Epithelial cell of esophagus (primary cell): ENCODE measurements at regions not wholly inside any gene's neighbourhood (a gene's known extent, or its start where the extent isn't known, plus 50 kb on each side); places are given as distances from the start of the nearest gene placed in this dataset.
"Not testable (repeated sequence)": the region's sequence is repeated elsewhere in the genome, so short reads cannot be mapped to it uniquely, and the experiment has no call there.

ENCODE experiments used
- DNase-seq: peaks from one replicate; pipeline ENCODE4 v3.0.0; 2010; ENCODE audit warnings: low read depth
- H3K4me3 ChIP-seq: 2 replicates; pipeline ENCODE4 v1.5.1; 2011; ENCODE audit warnings: mild to moderate bottlenecking, low read length, control low read depth
- TF ChIP-seq, protein P1 (sequence below): IDR thresholded peaks from 2 replicates; pipeline ENCODE4 v1.5.1; 2011; ENCODE audit warnings: low read depth, mild to moderate bottlenecking, low read length, control low read depth, inconsistent platforms; ENCODE audit not compliant: insufficient read depth; ENCODE audit errors: missing control alignments

DNA sequence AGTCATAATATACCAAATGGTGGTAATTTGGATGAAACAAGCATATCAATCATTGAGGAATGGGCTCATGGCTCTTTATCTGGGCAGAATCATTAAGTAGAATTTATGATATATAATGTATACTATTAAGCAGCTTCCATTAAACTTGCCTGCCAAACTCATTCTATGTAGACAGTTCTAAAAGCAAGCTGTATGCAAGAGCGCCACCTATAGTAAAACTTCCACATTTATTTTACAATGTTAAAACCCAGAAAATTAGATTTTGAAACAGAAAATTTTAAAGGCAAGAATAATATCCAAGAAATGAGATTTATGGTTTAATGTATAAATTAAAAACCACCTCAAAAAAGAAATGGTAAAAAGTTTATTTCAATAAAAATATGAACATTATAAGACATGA is 161.5 kb downstream of the MZT1 start:
- TF ChIP-seq, protein P1, sequence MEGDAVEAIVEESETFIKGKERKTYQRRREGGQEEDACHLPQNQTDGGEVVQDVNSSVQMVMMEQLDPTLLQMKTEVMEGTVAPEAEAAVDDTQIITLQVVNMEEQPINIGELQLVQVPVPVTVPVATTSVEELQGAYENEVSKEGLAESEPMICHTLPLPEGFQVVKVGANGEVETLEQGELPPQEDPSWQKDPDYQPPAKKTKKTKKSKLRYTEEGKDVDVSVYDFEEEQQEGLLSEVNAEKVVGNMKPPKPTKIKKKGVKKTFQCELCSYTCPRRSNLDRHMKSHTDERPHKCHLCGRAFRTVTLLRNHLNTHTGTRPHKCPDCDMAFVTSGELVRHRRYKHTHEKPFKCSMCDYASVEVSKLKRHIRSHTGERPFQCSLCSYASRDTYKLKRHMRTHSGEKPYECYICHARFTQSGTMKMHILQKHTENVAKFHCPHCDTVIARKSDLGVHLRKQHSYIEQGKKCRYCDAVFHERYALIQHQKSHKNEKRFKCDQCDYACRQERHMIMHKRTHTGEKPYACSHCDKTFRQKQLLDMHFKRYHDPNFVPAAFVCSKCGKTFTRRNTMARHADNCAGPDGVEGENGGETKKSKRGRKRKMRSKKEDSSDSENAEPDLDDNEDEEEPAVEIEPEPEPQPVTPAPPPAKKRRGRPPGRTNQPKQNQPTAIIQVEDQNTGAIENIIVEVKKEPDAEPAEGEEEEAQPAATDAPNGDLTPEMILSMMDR = peak; percentile 65
- H3K4me3 ChIP-seq = no peak overlapping the region
- DNase-seq = peak; percentile 54

DNA sequence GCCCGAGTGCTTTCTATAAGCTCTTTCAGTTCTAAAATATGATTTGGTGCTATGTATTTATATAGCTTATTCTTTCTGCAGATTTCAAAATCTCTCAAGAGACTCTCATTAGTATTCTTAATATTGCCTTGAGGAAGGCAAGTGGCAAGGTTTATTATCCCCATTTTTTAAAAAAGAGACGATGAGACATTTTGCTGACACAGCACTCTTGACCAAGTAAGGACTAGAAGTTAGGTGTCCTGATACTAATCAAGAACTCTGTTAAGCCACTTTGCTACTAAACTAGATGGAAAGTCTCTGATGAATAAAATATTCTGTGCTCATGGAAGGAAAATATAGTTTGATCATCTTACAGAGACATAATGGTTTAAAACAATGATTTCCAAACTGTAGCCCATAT is 164.7 kb downstream of the MZT1 start:
- H3K4me3 ChIP-seq = no peak overlapping the region
- no peak for DNase-seq
- TF ChIP-seq, protein P1 = no peak

DNA sequence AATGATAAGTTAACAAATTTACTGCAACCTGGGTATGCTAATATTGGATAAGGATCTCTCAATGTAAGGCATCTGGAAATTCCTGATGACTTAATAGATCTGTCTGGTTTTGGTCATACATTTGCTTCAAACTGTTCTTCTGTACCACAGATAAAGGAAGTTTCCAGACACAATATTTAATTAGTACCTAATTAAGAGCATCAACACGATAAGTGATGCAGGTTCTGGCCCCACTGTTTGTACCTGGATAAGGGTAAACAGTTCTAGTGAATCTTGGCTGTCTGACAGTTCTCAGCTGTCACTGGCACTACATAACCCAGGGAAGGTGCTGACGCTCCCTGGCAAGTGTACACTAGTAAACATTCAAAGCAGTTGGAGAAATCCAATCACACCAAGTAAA is 165.6 kb downstream of the MZT1 start:
- TF ChIP-seq, protein P1 = no peak
- DNase-seq = no peak
- H3K4me3 ChIP-seq = no peak overlapping the region

DNA sequence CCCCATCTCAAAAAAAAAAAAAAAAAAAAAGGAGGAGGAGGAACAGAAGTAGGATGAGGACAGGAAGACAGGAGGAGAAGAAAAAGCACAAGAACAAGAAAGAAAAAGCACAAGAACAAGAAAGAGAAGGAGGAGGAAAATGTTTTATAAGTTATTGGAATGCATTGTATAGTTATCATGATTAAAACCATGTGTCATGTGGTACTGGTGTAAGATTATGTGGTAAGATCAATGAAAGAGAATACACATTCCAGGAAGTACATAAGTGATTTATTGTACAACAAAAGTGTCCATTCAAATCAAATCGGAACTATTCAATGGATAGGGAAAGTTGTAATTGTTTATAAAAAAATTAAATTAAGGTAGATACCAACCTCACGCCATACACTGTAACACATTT is 167.7 kb downstream of the MZT1 start:
- DNase-seq = no peak
- no peak overlapping the region for H3K4me3 ChIP-seq
- TF ChIP-seq, protein P1 = no peak

DNA sequence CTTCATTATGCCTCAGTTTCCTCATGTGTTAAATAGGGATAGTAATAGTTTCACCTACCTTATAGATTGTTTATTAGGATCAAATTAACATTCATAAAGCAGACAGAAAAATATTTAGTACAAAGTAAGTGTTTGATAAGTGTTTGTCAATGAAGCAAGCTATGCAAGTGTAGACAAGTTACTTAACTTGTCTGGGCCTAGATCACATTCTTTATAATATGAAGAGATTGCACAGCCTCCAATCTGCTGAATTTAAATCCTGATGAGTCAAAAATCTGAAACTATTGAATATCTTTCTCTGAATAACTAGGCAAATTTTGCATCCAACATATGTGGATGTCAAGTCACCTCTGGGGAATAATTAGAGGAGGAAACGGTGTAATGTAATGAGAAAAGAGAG is 170.5 kb downstream of the MZT1 start:
- peak; percentile 89 for DNase-seq
- TF ChIP-seq, protein P1 = no peak
- H3K4me3 ChIP-seq = no peak overlapping the region

DNA sequence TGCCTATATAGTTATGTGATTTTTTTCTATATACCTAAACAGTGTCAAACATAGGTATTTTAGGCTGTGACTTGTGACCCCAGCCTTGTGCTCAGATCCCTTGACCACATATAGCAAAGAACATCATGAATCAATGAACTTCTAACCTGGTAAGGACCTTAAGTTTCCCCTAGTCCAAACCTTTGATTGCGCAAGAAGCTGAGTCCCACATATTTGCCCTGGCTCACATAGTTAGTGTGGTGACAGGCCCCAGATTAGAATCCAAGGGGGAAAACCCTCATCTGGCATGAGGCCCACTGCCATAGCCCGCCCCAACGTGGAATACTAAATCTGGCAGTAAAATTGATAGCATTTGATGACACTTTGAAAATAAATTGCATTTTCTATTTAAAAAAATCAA is 171.8 kb downstream of the MZT1 start:
- TF ChIP-seq, protein P1 = no peak
- H3K4me3 ChIP-seq = no peak overlapping the region
- DNase-seq = peak; percentile 15

DNA sequence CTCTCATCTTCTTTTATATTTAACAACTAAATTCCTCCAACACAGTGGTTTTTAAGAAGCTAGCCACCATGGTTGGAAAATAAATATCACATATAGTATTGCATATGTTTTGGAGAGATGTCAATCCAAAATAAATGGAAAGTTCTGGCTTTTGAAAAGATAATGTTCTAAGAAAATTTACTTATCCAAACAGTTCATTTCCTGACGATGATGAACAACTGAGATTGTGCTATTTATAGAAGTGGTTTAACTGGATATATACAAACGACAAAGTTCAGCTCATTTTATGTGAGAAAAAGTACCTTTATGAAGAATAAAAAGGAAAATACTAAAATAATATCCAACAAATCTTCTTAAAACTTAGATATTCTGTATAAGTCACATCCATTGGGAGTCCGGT is 174.7 kb downstream of the MZT1 start:
- TF ChIP-seq, protein P1 = no peak
- no peak overlapping the region for H3K4me3 ChIP-seq
- DNase-seq = no peak

DNA sequence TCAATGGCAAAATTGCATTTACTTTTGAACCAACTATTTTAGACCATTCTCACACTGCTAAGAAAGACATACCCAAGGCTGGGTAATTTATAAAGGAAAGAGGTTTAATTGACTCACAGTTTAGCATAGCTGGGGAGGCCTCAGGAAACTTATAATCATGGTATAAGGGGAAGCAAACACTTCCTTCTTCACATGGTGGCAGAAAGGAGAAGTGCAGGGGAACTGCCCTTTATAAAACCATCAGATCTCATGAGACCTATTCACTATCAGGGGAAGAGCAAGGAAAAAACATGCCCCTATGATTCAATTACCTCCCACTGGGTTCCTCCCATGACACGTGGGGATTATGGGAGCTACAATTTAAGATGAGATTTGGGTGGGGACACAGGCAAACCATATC is 181.5 kb downstream of the MZT1 start:
- DNase-seq, H3K4me3 ChIP-seq: not testable (repeated sequence)
